HG03066 (cell line): ENCODE measurements at regions not wholly inside any gene's neighbourhood (a gene's known extent, or its start where the extent isn't known, plus 50 kb on each side); places are given as distances from the start of the nearest gene placed in this dataset.

Experiments
- ATAC-seq: cut with Tn5 transposase; IDR thresholded peaks from one replicate; pipeline ENCODE4 v1.9.1; 2021; ENCODE audit warnings: low read depth; ENCODE audit not compliant: unreplicated experiment

DNA sequence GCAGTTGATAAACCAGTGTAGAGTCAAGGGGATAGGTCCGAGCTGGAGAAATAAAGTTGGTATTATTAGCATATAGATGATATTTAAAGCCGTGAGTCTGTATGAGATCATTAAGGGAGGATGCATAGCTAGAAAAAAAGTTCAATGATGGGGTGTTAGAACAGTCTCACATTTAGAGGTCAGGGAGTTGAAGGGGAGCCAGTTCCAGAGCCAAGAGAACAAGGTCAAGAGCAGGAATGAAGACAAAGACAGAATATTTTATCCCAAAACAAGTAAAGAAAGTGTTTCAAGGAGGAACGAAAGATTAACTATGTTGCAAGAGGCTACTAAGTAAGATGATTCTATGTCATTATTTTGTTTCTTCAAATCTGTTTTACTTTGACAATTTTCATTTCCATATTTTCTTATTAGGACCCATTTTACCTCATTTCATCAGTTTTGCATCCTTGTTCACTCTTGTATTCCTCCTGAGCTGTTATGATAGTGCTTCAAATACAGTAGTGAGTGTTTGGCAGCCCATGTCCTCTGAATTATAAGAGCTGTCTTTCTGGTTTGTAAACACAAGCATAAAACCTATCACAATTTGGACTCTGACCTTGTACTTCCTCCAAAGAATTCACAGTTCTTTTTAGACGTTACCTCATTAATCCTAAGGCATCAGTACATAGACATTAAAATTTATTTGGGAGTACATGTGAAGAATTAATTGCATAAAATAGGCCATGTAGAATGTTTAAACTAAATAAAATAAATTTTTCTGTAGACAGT is 695.7 kb upstream of the NECTIN3 start:
- no peak for ATAC-seq

DNA sequence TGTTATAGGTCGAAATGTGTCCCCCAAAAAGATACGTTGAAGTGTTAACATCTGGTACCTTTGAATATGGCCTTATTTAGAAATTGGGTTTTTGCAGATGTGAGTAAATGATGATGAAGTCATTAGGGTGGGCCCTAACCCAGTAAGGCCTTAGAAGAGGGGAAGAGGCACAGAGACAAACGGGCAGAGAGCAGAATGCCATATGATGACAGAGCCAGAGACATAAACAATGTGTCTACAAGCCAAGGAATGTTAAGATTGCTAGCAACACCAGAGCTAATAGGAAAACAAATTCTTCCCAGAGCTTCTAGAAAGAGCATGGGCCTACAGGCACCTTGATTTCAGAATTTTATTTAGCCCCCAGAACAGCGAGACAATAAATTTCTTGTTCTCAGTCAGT is 693.1 kb upstream of the NECTIN3 start:
- ATAC-seq = no peak

DNA sequence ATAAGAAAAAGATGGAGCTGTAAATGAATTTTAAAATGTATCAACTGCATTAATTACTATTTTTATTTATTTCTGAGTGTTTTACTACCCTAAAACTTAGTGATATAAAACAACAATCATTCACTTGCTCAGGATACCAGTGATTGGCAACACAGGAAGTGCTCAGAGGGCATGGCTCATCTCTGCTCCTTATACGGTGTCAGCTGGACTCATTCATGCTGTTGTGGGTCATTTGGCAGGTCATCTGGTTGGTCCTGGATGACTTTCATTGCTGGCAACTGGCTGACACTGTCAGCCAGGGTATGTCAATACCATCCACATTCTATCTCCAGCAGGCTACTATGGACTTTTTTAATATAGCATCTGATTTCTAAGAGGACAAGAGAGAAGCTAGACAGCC is 689.6 kb upstream of the NECTIN3 start:
- no peak for ATAC-seq

DNA sequence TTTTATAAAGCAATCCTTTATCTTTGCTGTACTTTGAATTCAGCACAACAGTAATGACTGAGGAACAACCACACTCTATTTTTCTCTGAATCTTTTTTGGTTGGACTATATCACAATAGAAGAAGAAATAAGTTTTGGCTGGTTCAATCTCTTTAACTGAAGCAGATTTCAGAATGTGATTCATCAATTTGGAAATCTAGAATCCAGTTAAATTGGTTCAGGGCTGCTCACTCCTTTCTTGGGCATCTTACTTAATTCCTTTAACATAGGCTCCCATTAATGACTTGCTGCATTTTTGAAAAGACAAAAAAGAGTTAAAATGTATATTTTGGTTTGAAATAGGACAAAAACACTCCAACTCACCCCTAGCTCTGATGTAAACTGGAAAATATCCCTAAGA is 688.3 kb upstream of the NECTIN3 start:
- no peak for ATAC-seq

DNA sequence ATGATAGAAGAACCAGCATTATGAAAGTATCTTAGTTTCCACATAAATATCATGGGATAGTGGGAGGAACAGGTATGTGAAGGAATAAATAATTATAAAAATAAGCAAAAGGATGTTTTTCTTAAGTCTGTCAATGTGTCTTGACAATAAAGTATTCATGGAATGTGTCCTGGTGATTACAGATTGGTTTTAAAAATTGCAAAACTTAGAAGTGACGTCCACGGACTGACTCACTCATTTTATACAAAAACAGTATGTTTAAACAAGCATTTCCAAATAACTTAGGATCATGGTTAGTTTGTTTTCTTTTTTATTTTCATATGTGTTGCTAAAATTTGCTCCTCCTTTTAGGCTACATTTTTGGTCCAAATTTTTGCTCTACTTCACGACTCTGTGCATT is 687.0 kb upstream of the NECTIN3 start:
- no peak for ATAC-seq

DNA sequence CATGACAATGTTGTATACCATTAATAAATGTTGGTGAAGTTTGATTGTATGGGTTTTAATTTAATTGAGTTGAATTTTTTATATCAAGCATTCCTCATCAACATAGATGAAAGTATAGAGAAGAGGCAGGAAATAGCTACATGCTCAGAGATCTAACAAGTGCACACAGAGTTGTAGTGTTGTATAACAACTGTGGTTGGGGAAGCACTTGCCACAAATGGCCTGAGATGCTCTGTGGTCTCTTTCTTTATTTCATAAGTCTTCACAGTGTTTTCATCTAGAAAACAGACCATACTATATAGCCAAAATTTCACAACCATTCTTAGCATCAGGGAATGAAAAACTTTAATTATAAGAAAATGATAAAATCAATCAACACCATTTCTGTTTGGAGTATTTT is 682.6 kb upstream of the NECTIN3 start:
- ATAC-seq = no peak

DNA sequence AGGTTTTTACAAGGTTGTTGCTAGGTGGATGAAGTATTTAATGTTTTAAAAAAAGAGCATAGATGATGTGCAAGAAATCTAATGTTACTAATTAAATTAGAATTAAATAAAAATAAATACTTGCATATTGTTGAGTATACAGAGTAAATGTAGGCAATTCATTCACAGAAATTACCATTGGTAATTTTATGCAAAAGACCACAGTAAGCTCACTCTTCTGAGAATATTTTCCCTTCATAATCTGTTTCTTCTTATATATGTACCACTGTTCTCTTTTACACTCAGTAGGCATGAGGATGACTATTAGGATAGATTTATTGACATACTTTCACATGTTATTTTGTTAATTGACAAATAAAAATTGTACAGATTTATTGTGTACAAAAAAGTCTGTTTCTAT is 681.2 kb upstream of the NECTIN3 start:
- no peak for ATAC-seq

DNA sequence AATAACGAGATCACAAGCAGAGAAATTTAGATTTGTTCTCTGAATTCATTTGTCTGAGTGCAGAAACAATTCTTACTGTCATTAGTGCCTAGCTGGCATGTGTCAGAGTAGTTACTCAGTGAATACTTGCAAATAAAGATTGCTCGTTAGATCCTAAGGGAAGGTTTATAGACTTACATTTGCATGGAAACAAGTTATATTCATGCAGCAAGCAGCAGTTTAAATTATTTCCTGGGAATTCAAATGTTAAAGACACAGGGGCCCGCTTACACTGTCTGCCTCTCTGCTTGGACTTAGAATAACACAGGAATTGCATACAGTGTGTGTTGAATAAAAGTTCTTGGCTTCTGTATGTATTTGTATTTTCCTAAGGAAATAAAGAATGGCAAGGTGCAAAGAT is 680.6 kb upstream of the NECTIN3 start:
- ATAC-seq = no peak

DNA sequence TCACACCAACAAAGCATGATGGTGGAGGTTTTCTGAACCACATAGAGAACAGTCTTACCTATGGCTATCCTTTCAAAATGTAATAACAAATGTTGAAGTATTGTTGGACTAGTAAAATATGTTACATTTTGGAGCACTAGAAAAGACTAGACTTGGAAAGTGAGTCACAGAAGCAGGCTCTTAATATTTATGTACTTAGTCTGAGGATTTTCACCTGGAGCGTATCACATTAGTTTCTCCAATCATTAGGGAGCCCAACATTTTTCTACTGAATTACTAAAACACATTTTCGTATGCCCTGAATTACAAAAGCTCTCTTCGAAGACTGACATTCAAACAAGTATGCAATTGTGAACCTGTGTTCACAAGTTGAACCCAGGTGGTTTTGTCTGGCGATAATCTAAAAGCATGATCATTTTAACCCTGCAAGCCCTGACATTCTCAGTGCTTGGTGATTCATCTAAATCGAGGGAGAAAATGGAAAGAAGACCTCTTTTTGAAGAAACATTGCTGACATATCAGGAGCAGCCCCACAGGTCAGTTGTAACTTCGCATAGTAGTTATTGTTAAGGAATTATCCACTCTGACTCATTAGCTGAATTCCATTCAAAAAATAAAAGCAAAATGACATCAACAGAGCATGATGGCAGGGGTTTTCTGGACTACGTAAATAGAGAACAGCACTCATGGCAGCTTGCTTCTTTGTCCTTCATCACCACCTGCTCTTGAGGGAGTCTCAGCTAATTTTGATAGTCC is 679.8 kb upstream of the NECTIN3 start:
- ATAC-seq = no peak

DNA sequence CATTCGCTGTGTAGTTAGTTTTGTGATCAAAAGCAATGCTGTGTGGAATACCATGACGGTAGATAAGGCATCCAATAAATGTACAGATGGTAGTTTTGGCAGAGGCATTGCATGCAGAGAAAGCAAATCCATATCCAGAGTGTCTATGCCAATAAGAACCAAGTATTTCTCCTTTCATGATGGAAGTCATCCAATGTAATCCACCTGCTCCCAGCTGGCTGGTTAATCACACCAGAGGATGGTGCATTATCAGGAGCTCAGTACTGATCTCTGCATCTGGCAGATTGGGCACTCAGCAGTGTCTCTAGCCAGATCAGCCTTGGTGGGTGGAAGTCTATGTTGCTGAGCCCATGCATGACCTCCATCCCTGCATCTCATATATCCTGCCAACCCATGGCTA is 677.7 kb upstream of the NECTIN3 start:
- ATAC-seq = no peak

DNA sequence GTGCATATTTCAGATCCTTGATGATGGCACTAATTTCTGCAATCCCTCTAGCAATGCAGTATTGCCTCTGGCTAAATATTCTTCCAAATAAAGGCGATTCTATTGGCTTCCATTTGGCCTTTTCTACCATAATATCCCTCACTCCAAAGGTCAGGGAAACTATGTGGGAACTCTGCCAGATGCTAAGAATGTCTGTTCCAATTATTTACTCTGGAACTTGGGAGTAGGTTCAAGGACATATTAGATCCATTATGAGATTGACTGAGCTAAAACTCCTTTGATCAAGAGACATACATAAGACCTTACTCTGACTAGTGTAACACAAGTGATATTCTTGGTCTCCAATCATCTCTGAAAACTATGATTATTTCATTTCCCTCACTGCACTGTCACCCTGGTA is 674.5 kb upstream of the NECTIN3 start:
- no peak for ATAC-seq

DNA sequence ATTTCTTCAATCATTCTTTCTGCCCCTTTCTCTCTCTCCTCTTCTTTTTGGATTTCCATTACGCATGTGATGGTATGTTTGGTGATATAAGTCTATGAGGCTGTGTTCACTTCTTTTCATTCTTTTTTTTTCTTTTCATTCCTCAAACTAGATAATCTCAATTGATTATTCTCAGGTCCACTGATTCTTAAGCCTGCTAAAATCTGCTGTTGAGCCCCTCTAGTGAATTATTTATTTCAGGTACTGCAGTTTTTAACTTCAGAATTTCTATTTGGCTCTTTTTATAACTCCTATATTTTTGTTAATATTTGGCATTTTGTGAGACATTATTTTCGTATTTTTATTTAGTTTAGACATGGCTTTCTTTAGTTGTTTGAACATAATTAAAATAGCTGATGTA is 671.3 kb upstream of the NECTIN3 start:
- no peak for ATAC-seq

DNA sequence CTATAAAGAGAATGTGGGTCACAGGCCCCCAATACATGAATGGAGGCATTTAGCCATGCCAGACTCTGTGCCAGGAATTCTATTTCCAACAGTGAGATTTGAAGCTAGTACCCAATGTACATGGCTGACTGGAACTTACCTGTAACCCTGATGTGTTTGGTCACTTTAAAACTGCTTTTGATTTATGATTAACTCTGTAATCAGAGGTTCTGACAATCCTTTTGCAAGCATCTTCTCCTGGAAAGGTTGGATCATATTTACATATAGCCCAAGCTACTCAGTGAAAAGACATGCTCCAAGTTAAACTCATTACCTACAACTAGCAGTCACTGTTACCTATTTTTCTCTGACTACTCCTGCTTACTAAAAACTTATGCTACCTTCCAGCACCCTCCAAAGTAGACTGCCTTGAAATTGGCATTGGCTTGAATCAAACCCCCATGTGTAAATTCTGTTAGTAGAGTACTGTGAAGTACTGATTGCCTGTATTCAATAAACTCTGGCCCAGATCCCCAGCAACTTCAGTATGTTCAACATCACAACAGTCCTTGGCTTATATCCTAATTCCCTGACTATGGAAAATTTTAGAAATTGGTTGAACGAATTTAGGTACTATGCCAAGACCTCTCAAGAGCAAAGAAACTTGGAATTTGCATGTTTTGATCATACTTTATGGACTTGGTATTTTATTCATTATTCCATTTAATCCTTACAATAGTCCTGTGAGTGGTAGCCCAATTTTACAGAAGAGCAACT is 665.6 kb upstream of the NECTIN3 start:
- no peak for ATAC-seq

DNA sequence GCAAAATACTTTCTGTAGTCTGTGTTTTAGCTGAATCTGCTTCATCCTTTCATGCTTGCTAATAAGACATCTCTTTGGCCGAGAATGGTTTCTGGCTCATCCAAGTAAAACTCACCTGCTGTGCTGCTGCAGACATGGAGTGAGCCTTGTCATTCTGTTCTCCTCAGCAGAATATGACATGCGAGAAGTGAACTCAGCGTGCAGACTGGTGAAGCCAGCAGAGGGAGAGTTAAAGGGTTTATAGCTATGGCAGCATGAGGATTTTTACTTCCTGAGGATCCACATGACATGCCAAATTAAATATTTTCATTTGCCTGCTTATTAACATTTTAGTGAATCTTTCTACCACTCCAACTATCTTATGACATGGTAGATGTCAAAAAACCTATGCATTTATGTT is 658.4 kb upstream of the NECTIN3 start:
- ATAC-seq = no peak

DNA sequence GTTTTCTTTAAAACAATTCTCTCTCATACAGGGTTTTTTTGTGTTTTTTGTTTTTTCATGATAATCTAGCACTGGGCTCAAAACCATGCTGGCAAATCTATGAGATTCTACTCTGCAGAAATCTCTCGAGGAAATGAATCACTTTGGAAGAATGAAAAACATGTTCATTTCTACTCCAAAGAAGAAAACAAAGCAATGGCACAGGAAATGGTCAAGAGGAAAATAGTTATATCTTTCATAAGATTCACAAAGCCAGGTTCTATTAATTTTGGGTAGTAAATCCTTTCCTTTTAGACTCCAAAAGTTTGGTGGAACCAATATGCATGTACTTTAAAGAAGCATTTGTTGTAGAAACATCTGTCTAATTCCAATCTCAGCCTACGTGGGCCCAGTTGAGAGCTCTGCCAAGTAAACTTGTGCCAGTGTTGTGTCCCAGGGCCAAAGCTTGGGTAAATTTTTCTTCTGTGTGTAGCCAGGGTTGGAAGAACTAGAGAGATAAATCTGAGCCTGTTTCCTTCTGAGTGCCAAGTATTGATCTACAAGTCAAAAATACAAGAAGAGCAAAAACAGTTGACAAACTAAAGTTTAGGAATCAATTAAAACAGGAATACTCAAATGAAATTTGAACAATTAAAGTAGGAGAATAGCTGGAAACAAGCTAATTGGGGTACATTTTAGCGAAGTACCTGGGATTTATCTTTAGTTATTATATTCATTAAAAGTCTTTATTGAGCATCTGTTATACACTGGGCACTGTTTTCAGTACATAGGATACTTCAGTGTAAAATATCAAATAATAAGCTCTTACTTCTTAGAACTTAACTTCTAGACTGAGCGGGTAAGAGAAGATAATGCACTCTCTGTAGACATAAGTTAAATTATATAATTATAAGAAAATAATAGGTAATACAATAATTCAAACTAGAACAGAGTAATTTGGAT is 657.5 kb upstream of the NECTIN3 start:
- ATAC-seq = no peak

DNA sequence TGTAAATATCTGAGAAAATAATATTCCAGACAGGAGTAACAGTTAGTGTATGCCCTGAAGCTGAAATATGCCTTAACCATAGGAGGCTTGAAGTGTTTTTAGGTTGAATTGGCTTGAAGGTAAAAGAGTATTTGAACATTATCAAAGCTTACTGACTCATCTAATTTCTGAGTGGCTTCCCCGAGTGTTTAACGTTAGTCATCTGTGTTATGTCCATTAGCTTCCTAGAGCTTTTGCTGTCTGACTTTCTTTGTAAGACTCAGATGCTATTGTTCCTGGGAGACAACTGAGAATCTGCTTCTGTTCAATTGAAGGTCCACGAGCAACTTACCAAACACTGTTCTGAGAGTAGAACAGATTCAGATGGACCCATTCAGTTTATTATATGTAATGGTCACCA is 656.8 kb upstream of the NECTIN3 start:
- ATAC-seq = no peak

DNA sequence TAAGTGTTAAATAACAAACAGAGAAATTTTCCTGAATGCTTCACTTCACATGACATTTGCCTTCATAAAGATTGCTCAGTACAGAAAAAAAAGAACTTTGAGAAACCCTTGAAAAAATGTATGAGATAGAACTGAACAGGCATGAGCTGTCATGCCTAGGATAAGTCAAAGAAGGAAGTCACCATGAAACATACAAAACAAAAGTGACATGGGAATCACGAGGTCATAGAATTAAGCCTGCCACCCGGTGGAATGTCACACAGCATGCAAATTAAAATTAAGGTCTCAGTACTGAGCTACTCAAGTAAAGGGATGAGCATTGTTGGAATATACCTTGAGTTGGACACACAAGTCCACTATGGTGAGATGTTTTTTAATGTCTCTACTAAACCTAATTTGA is 652.5 kb upstream of the NECTIN3 start:
- no peak for ATAC-seq

DNA sequence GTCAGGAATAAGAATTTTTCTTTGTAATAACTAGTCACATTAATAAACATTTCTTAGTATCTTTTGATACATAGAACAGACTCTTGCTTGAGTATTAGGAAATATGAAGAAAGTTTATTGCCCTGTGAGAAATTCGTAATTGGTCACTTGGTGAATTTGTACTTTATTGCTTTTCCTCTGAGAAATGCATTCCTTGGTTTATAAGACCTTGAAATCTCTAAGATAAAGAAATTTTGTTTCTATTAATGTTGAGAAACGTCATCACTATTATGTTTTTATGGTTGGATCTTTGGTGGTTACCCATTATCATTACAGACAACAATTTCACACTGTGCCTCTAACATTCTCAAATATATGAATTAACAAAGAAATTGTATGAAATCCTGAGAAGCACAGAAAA is 652.0 kb upstream of the NECTIN3 start:
- ATAC-seq = no peak

DNA sequence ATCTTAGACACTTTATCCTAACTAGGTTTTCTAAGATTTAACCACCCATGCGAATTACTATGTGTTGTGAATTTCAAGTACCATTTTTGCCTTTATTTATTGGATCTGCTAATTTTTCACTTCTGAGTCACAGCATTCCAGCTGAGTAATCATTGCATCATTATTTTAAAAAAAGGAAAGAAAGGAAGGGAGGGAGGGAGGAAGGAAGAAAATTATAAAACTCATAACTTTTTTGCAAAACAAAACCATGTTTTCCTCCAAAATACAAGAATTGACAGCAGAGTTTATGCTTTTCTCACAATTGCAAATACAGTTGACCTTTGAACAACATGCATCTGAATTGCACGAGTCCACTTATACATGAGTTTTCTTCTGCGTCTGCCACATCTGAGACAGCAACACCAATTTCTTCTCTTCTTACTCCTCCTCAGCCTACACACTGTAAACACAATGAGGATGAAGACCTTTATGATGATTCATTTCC is 651.4 kb upstream of the NECTIN3 start:
- ATAC-seq = no peak

DNA sequence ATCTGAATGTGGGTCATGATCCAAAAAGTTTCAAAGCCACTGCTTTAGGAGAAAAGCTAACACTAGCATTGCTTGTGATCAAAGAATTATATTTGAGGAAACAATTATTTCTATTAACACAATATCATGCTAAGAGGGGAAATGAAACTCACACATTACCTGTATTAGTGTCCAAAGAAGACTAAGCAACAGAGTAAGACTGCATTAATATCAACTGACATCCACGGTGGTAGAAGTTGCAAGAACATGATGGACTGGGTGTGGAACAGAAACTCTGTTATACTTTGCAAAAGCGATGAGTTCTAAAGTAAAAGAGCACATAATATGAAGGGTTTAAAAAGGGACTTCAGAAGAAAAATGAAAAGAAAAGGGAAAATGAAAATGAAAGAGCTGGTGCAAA is 648.3 kb upstream of the NECTIN3 start:
- ATAC-seq = no peak
